Psoas muscle (tissue), 7 donors: ENCODE measurements at regions not wholly inside any gene's neighbourhood (a gene's known extent, or its start where the extent isn't known, plus 50 kb on each side); places are given as distances from the start of the nearest gene placed in this dataset.
"Not testable (repeated sequence)": the region's sequence is repeated elsewhere in the genome, so short reads cannot be mapped to it uniquely, and the experiment has no call there.

Experiments
- ATAC-seq, 4 donors: fragments of 200-7000 bp; cut with Tn5 transposase; one replicate each; pipeline ENCODE4 v1.9.1; 2020; ENCODE audit warnings: moderate library complexity in 3 of 4, mild to moderate bottlenecking in 2 of 4
- DNase-seq, 2 donors: peaks; one replicate each; pipeline ENCODE4 v3.0.0-alpha.2; 2020
- H3K27ac ChIP-seq: fragments of 200-600 bp; one replicate; pipeline ENCODE4 v1.8.0; 2022
- H3K27me3 ChIP-seq, 3 donors: fragments of 200-600 bp in 1 of 3; one replicate each; pipeline versions ENCODE4 v1.6.1 to v1.8.0; 2013 to 2022; ENCODE audit warnings: low read length in 2 of 3, mild to moderate bottlenecking in 2 of 3, moderate library complexity in 1 of 3; ENCODE audit not compliant: insufficient read depth in 3 of 3
- H3K36me3 ChIP-seq, 2 donors: fragments of 200-600 bp in 1 of 2; one replicate each; pipeline versions ENCODE4 v1.6.1 to v1.8.0; 2013 to 2022; ENCODE audit warnings: low read depth in 1 of 2, mild to moderate bottlenecking in 1 of 2, moderate library complexity in 1 of 2; ENCODE audit not compliant: insufficient read depth in 1 of 2
- H3K4me1 ChIP-seq: fragments of 200-600 bp; one replicate; pipeline ENCODE4 v1.8.0; 2022
- H3K4me3 ChIP-seq: fragments of 200-600 bp; one replicate; pipeline ENCODE4 v1.8.0; 2022; ENCODE audit warnings: mild to moderate bottlenecking
- H3K9me3 ChIP-seq: fragments of 200-600 bp; one replicate; pipeline ENCODE4 v1.8.0; 2022
- CTCF ChIP-seq: fragments of 200-600 bp; IDR thresholded peaks from one replicate; pipeline ENCODE4 v1.8.0; 2022; ENCODE audit warnings: antibody characterized with exemption
- WGBS, 3 donors: extraction: QIAGEN DNeasy Blood & Tissue Kit; methylation state at CpG; one replicate each; pipeline versions ENCODE4 v1.1.6 to v1.1.7; 2013; 5-methylcytosine and 5-hydroxymethylcytosine counted together
- intact Hi-C, 2 donors: fragments of 100-400 bp; cut with DNase I; formaldehyde crosslinking; loops; one replicate each; pipeline versions ENCODE4 v1.11.0 to v1.14.2; 2022
- donor health status: healthy with polysubstance abuse.
- donor health status: DM: no; HTN: no; CAD: no; lungs with moderate emphysema.
- donor health status: Bipolar disorder and iron deficiency.
- donor health status: healthy.
- donor health status: DM: yes; HTN: yes; CAD: no.
- donor health status: DM: no; HTN: no; CAD: no.
- donor health status: DM: yes; HTN: yes; CAD: no.

DNA sequence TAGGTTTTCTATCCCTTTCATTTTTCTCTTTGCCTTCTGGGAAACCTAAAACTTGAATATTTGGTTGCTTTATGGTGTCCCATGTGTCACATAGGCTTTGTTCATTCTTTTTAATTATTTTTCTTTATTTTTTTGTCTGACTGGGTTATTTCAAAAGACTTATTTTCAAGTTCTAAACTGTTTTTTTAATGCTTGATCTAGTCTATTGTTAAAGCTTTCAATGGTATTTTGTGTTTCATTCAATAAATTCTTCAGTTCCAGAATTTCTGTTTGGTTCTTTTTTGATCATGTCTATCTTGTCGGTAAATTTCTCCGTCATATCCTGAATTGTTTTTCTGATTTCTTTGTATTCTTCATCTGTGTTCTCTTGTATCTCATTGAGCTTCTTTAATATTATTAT, 86.8 kb downstream of the NPS start:
- Histone ChIP-seq H3K4me3 (no peak overlapping the region), H3K27ac (no peak overlapping the region), H3K27me3 (no peaks in the 10 kb centered on the region), H3K9me3 (peaks cover 14% of the 10 kb centered on the region), H3K36me3 (no peaks in the 10 kb centered on the region), H3K4me1 (no peaks in the 10 kb centered on the region)
- intact Hi-C loops: no loop called here
- DNase-seq: no peak
- no peak for ATAC-seq
- 95 to 99% (median 98%) methylated on average over 2 of the region's 2 CpGs for WGBS, 3 donors
- TF ChIP-seq CTCF: no peak

DNA sequence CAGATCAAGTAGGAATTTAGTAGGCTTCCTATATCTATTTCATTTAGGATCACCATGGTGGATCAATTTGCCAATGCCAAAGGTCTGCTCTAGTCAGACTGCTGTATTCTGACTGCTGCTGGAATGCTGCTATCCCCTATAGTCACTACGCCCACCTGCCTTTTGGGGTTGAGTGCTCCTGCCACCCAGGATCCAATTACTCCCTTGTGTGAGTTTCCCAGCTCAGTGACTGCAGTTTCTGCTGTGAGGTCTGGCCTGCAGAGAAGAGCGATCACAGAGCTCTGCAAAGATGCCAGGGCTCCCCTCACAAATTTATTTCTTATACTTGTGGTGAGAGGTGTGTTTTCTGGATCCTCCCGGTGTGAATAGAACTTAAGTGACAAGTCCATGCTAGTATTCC, 88.1 kb upstream of the FOXI2 start:
- no peak for TF ChIP-seq CTCF
- no peak for ATAC-seq
- Histone ChIP-seq H3K4me1 (no peaks in the 10 kb centered on the region), H3K36me3 (no peaks in the 10 kb centered on the region), H3K4me3 (no peak overlapping the region), H3K27me3 (no peaks in the 10 kb centered on the region), H3K9me3 (no peaks in the 10 kb centered on the region), H3K27ac (no peak overlapping the region)
- WGBS, 3 donors: 62 to 71% (median 71%) methylated on average over 3 of the region's 3 CpGs
- no peak for DNase-seq
- intact Hi-C loops: no loop called here

GRCh38 chr10:127649642-127650041, 87.3 kb upstream of the FOXI2 start:
- Histone ChIP-seq H3K9me3 (no peaks in the 10 kb centered on the region), H3K27me3 (no peaks in the 10 kb centered on the region), H3K36me3 (no peaks in the 10 kb centered on the region), H3K4me3 (no peak overlapping the region), H3K27ac (no peak overlapping the region), H3K4me1 (no peaks in the 10 kb centered on the region)
- TF ChIP-seq CTCF: no peak
- ATAC-seq (no peak), DNase-seq (no peak)
- WGBS, 3 donors: 73 to 83% (median 74%) methylated on average over 6 of the region's 6 CpGs
- intact Hi-C loops: no loop called here

DNA sequence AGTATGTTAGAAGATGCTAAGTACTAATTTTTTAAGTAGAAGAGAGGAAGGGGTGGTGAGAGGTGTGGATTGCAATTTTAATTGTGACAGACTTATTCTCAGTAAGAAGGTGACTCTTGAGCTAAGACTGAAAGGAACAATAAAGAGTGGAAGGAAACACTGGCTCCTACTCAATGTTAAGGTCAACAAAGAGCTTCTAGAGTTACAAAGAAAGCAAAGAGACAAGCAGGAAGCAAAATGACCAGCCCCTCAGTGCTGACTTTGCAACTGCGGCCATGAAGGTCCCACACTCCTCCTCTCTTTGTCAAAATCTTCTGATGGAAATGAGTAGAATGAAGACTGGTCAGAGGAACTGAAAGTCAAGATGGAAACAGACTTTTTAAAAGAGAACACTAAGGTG, 79.9 kb upstream of the FOXI2 start:
- WGBS, 3 donors: 62 to 80% (median 74%) methylated on average over 1 of the region's 1 CpG
- Histone ChIP-seq H3K4me1 (no peaks in the 10 kb centered on the region), H3K4me3 (no peak overlapping the region), H3K9me3 (no peaks in the 10 kb centered on the region), H3K36me3 (no peaks in the 10 kb centered on the region), H3K27ac (no peak overlapping the region), H3K27me3 (peaks cover 0 to 3% (median 0%) of the 10 kb centered on the region in 3 donors)
- intact Hi-C loops: no loop called here
- no peak for ATAC-seq
- TF ChIP-seq CTCF: no peak
- no peak for DNase-seq

- intact Hi-C loops, H3K27me3 ChIP-seq, ATAC-seq, H3K36me3 ChIP-seq, H3K4me1 ChIP-seq, H3K4me3 ChIP-seq, DNase-seq, H3K9me3 ChIP-seq, H3K27ac ChIP-seq: not testable (repeated sequence)
- 3 to 22% (median 11%) methylated on average over 3 of the region's 3 CpGs for WGBS, 3 donors
These were observed 60.6 kb upstream of the FOXI2 start for GRCh38 chr10:127676430-127676829.
